HFFc6 (cell line): ENCODE measurements at regions not wholly inside any gene's neighbourhood (a gene's known extent, or its start where the extent isn't known, plus 50 kb on each side); places are given as distances from the start of the nearest gene placed in this dataset.

Experiments
- DNase-seq: peaks from one replicate; pipeline ENCODE4 v3.0.0-alpha.2; 2018
- H3K27ac Mint-ChIP-seq: 2 replicates; pipeline ENCODE4 v1.8.0; 2020; ENCODE audit warnings: mild to moderate bottlenecking, mixed read lengths
- H3K27me3 Mint-ChIP-seq: 2 replicates; pipeline ENCODE4 v1.8.0; 2021; ENCODE audit warnings: mild to moderate bottlenecking, moderate library complexity, mixed read lengths; ENCODE audit not compliant: insufficient read depth
- H3K36me3 Mint-ChIP-seq: 2 replicates; pipeline ENCODE4 v1.8.0; 2021; ENCODE audit warnings: low read depth, mixed read lengths
- H3K4me1 Mint-ChIP-seq: 2 replicates; pipeline ENCODE4 v1.8.0; 2020; ENCODE audit warnings: low read depth, mixed read lengths
- H3K4me3 Mint-ChIP-seq: 2 replicates; pipeline ENCODE4 v1.8.0; 2020; ENCODE audit warnings: mild to moderate bottlenecking, moderate library complexity, mixed read lengths
- H3K9me3 Mint-ChIP-seq: 2 replicates; pipeline ENCODE4 v1.8.0; 2020; ENCODE audit warnings: mild to moderate bottlenecking, mixed read lengths
- TF ChIP-seq, protein P1 (sequence below): fragments of 200-600 bp; sonication (generic); IDR thresholded peaks from 2 replicates; pipeline ENCODE4 v1.5.0; 2021; ENCODE audit warnings: antibody characterized with exemption, mild to moderate bottlenecking

DNA sequence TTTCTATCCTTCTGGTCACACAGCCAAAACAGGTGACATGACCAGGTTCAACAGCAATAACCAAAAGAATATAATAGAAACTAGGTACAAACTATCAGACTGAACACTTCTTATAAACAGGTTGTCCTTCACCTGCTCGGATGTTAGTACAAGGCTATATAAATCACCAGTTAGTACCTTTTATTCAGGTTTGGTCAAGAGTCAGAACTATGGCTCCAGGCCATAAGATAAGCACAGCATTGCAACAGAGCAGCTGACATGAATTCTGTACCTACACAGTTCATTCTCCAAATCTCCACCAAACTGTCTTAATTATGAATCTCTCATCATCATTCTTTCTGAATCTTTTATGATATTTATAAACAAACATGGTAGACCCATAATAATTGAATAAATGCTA, 123.9 kb downstream of the DIO2 start:
- no peak for DNase-seq
- no peaks in the 10 kb centered on the region for H3K9me3 Mint-ChIP-seq
- peaks cover 3% of the 10 kb centered on the region; the same call in 1 of the 2 replicates for H3K27me3 Mint-ChIP-seq
- H3K4me3 Mint-ChIP-seq = no peak overlapping the region
- H3K27ac Mint-ChIP-seq = no peak overlapping the region
- no peaks in the 10 kb centered on the region for H3K36me3 Mint-ChIP-seq
- TF ChIP-seq, protein P1, sequence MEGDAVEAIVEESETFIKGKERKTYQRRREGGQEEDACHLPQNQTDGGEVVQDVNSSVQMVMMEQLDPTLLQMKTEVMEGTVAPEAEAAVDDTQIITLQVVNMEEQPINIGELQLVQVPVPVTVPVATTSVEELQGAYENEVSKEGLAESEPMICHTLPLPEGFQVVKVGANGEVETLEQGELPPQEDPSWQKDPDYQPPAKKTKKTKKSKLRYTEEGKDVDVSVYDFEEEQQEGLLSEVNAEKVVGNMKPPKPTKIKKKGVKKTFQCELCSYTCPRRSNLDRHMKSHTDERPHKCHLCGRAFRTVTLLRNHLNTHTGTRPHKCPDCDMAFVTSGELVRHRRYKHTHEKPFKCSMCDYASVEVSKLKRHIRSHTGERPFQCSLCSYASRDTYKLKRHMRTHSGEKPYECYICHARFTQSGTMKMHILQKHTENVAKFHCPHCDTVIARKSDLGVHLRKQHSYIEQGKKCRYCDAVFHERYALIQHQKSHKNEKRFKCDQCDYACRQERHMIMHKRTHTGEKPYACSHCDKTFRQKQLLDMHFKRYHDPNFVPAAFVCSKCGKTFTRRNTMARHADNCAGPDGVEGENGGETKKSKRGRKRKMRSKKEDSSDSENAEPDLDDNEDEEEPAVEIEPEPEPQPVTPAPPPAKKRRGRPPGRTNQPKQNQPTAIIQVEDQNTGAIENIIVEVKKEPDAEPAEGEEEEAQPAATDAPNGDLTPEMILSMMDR = no peak
- H3K4me1 Mint-ChIP-seq = no peaks in the 10 kb centered on the region

DNA sequence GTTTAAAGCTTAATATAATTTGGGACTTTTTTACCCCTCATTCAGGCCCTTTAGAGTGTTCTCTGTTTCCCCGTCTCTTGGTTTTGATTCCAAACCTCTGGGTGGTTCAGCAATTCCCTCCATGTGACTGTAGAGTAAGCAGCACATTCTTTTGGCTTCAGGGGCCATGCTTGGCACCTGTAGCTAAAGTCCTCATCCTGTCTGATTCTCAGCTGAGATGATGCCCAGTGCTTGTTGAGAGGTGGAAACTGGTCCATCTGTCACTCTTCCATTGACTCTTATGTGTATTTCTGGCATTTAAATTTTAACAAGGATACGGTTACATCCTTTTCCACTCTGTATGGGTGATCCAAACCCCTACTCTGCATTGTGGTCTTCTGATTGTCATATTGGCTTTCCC, 127.1 kb downstream of the DIO2 start:
- no peaks in the 10 kb centered on the region for H3K4me1 Mint-ChIP-seq
- H3K9me3 Mint-ChIP-seq = peaks cover 4% of the 10 kb centered on the region; the same call in 1 of the 2 replicates
- no peak overlapping the region for H3K4me3 Mint-ChIP-seq
- no peaks in the 10 kb centered on the region for H3K27me3 Mint-ChIP-seq
- no peaks in the 10 kb centered on the region; the same call in 1 of the 2 replicates for H3K36me3 Mint-ChIP-seq
- no peak for DNase-seq
- no peak overlapping the region for H3K27ac Mint-ChIP-seq
- TF ChIP-seq, protein P1 = no peak

DNA sequence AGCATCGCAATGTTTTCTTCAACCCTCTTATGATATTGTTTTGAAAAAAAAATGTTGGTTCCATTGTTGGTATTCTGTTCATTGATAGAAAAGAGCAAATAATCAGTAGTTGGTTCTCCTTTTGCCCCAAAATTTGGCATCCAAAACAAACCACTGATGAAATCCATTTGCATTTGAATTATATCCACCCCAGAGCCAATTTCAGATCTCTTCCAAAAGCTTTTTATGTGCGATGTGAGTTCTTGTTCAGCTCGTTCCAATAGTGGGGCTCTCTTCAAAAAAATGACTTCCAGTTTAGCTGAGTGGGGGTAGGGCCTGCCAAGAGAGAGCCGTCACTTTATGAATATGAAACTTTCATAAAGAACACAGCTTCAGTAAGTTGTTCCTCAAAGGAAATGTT, 130.7 kb downstream of the DIO2 start:
- DNase-seq = no peak
- Mint-ChIP-seq H3K36me3 (no peaks in the 10 kb centered on the region; the same call in 1 of the 2 replicates), H3K4me3 (no peak overlapping the region), H3K4me1 (no peaks in the 10 kb centered on the region), H3K27ac (no peak overlapping the region), H3K27me3 (no peaks in the 10 kb centered on the region), H3K9me3 (peaks cover 4% of the 10 kb centered on the region; the same call in 1 of the 2 replicates)
- TF ChIP-seq, protein P1 = no peak

DNA sequence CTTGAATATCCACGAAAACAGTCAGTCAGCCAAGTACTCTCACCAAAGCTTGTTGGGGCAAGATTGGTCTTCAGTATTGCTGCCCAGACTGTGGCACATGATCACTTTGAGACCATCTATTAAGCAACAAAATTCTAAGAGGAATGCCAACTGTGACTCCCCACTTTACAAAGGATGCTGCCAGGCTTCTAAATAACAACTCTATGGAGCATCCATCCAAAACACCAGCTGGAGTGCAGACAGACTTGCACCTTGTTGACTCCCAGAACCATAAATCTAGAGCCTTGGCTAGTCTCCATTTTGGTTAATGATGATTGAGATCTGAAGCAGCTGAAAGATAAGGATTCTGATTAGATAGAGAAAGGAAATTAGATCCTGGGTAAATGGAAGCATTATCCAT, 132.8 kb downstream of the DIO2 start:
- H3K27ac Mint-ChIP-seq = no peak overlapping the region
- no peak overlapping the region for H3K4me3 Mint-ChIP-seq
- no peaks in the 10 kb centered on the region; the same call in 1 of the 2 replicates for H3K36me3 Mint-ChIP-seq
- H3K9me3 Mint-ChIP-seq = peaks cover 4% of the 10 kb centered on the region; the same call in 1 of the 2 replicates
- DNase-seq = no peak
- no peaks in the 10 kb centered on the region for H3K27me3 Mint-ChIP-seq
- TF ChIP-seq, protein P1 = no peak
- H3K4me1 Mint-ChIP-seq = no peaks in the 10 kb centered on the region

DNA sequence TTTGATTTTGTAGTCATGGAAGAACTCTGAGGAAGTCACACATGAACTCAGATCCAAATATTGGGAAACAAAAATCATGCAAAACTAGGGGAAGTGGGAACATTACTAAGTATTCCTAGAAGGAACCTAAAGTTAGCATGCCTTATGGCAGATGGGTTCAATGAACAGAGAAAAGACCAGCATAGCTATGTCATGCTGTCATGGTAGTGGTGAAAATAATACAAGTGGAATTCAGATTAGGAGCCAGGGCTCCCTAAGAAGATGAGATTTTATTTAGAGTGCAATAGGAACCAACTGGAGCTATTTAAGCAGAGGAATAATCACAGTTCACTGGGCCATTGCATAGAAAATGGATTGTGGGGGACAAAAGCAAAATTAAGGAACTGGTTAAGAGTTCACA, 134.0 kb downstream of the DIO2 start:
- TF ChIP-seq, protein P1 = no peak
- Mint-ChIP-seq H3K27me3 (no peaks in the 10 kb centered on the region), H3K4me1 (no peaks in the 10 kb centered on the region), H3K9me3 (peaks cover 9% of the 10 kb centered on the region), H3K27ac (no peak overlapping the region), H3K36me3 (no peaks in the 10 kb centered on the region; the same call in 1 of the 2 replicates), H3K4me3 (no peak overlapping the region)
- DNase-seq = peak; percentile 30
